GM18499 (cell line): ENCODE measurements at regions not wholly inside any gene's neighbourhood (a gene's known extent, or its start where the extent isn't known, plus 50 kb on each side); places are given as distances from the start of the nearest gene placed in this dataset.
"Not testable (repeated sequence)": the region's sequence is repeated elsewhere in the genome, so short reads cannot be mapped to it uniquely, and the experiment has no call there.

ENCODE experiments used
- ATAC-seq: cut with Tn5 transposase; IDR thresholded peaks from one replicate; pipeline ENCODE4 v1.9.1; 2021; ENCODE audit warnings: moderate number of reproducible peaks; ENCODE audit not compliant: insufficient read depth, unreplicated experiment

DNA sequence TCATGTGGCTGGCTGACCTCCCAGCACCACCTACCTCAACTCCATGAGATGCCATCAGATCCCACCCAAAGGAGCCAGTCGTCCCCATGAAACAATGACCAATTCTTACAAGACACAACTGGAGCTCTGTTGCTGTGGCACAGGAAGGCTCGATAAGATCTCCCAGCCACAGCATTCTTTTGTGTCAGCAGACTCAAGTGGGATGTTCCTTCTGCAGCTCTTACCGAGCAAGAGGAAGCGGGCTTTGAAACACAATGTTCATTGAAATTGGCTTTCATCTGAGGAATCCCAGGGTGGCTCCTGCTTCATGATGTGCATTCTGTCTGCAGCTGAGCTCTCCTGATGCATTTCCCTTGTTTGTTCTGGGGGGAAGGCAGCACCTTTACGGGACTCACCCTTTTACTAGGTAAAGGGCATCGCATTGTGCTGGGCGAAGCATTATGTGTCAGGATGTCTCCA, 222.0 kb upstream of the SGK1 start:
- no peak for ATAC-seq

DNA sequence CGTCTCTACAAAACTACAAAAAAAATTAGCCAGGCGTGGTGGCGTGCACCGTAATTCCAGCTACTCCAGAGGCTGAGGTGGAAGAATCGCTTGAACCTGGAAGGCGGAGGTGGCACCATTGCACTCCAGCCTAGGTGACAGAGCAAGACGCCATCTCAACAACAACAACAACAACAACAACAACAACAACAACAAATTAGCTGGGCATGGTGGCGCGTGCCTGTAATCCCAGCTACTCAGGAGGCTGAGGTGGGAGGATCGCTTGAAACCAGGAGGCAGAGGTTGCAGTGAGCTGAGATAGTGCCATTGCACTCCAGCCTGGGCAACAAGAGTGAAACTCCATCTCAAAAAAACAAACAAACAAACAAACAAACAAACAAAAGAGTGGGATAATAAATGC, 219.9 kb upstream of the SGK1 start:
- not testable (repeated sequence) for ATAC-seq

- ATAC-seq, result no peak
Measured at GRCh38 chr6:134537146-134537555, 219.2 kb upstream of the SGK1 start.

- no peak for ATAC-seq
Measured at GRCh38 chr6:134535831-134536230, 217.9 kb upstream of the SGK1 start.

- no peak for ATAC-seq
Measured at GRCh38 chr6:134534708-134535149, 216.8 kb upstream of the SGK1 start.

- ATAC-seq, result no peak
Measured at GRCh38 chr6:134533991-134534390, 216.1 kb upstream of the SGK1 start.

GRCh38 chr6:134532694-134533624, 215.0 kb upstream of the SGK1 start:
- ATAC-seq, result no peak

GRCh38 chr6:134531611-134532010, 213.7 kb upstream of the SGK1 start:
- no peak for ATAC-seq

GRCh38 chr6:134531188-134531551, 213.3 kb upstream of the SGK1 start:
- no peak for ATAC-seq

GRCh38 chr6:134529921-134530320, 212.0 kb upstream of the SGK1 start:
- no peak for ATAC-seq

DNA sequence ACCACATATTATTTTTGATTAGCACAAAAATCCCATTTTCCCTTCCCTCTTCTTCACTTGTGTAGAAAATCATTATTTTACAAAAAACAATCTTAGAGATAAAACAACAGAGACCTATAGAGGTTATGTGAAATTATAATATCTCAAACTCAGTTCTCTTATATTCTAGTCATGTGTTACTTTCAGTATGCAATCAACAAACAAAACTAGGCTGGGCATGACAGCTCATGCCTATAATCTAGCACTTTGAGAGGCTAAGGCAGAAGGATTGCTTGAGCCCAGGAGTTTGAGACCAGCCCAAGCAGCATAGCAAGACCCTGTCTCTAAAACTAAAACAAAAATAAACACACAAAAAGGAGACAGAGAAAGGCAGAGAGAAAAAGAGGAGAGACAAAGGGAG, 211.4 kb upstream of the SGK1 start:
- ATAC-seq, result no peak

DNA sequence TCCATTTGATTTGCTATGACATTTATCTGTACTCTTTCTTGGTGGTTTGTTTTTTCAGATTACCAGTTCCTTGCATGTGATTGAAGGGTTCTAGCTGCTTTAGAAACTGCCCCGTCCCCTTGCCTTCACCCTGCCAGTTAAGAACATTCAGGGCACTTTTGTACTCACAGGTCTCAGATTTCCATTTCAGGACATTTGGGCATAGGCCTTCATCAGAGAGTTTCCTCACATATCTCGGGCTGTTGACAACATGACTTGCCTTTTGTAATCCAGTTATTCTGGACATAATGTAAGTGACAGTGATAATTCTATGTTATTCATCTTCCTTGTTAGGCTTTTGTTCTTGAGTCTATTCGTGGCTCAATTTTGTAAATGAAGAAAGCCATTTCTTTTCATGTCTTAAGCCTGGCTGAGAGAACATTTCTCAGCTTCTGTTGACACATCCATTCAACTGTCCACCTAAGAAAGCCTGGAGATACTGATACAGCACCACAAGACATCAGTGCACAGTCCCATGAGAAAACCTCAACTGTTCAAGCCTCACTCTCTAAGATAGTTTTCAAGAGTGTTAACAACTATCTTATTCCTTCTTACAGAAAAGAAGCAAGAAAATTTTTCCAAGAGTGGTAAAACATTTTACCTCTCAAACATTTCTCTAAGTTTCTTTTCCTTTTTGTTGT, 209.3 kb upstream of the SGK1 start:
- ATAC-seq, result no peak

GRCh38 chr6:134525190-134525868, 207.4 kb upstream of the SGK1 start:
- no peak for ATAC-seq

DNA sequence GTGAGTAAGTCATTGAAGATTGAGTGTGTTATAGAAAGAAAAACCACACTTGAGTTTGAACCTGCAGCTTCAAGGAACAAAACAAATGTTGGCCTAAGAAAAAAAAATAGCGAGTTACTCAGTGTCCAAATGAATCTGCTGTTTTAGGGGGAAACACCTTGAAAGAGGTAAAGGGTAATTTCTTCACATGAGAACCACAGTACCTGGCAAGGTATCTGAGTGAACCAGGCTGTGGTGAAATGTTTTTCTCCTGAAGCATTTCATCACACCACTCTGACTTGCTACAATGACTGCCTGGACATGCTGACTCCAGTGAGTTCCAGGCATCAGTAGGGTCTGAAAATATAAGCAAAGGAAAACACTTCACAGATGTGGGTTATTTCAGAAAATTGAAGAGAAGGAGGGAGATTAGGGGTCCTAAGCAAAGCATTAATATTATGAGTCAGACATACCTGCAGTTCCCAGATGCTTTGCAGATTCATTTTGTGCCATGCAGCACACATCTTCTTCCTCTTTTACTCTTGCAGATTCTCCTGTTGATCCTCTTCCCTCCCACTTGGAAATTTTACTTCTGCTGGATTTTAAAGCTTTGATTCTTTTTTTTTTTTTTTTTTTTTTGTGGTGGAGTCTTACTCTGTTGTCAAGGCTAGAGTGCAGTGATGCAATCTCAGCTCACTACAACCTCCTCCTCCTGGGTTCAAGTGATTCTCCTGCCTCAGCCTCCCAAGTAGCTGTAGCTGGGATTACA, 206.2 kb upstream of the SGK1 start:
- ATAC-seq, result no peak

GRCh38 chr6:134523051-134523450, 205.1 kb upstream of the SGK1 start:
- ATAC-seq, result no peak

DNA sequence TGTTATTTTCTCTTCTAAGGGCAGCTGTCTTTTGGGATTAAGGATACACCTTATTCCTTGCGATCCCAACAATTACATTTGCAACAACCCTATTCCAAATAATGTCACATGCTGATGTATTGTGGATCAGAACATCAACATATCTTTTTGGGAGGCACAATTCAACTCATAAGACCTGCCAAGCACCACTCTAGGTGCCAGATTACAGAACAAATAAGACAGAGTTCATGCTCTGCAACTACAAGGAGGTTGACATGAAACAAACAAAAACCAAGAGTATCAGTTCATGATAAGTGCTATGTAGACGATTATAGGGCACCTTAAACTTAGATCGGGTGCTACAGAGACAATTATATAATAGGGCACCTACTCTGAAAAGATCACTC, 203.2 kb upstream of the SGK1 start:
- no peak for ATAC-seq

DNA sequence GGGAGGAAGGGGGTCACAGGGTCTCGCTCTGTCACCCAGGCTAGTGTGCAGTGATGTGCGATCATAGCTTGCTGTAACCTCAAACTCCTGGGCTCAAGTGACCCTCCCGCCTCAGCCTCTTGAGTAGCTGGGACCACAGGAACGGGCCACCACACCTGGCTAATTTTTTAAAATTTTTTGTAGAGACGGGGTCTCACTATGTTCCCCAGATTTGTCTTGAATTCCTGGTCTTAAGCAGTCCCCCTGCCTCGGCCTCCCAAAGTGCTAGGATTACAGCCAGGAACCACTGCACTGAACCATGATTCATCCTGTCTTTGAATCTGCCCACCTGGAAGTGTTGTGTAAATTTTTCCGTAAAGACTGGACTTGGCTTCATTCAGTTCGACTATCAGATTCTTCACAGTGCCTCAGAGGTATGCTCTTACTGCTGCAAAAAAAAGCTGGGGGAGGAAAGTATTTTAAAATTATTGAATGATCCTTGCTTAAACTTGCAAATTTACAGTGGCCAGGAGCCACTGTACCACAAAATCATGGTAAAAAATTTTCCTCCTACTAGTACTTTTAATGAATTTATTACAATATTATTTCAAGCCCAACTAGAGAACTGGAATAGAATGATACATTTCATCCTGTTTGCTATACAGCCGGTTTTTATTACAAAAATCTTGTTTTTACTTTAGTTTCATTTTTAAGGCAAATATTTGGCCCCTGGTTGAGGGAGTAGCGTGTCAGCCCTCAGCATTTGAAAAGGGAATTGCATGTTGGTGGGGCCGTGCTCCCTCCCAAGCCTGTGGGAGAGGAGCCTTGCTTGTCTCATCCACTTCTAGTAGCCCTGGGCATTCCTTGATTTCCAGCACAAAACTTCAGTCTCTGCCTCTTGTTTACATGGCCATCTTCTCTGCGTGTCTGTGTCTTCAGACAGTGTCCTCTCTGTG, 202.5 kb upstream of the SGK1 start:
- ATAC-seq, result no peak

- no peak for ATAC-seq
Measured at GRCh38 chr6:134519465-134519864, 201.6 kb upstream of the SGK1 start.

DNA sequence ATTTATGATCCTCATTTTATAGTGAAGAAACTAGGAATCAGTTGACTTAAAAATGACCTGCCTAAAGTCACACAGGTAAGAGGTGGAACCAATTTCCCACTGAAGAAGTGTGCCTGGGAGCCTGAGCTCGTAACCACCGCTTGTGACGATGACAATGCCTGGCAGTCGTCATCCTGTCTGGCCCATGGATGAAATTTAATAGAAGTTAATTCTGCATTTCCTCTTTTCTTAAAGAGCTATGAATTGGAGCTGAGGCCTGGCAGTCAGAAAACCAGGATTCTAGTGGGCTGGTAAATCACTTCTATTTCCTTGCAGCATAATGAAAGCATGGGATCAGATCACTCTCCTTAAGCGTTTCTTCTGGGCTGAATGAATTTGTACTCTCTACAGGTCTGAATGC, 200.0 kb upstream of the SGK1 start:
- ATAC-seq, result no peak
